Progenitor cell of endocrine pancreas (in vitro differentiated cells): ENCODE measurements at regions not wholly inside any gene's neighbourhood (a gene's known extent, or its start where the extent isn't known, plus 50 kb on each side); places are given as distances from the start of the nearest gene placed in this dataset.

Experiments used
- DNase-seq: peaks from one replicate; pipeline ENCODE4 v3.0.0; 2021; ENCODE audit warnings: low spot score; ENCODE audit not compliant: unreplicated experiment
- H3K27ac Mint-ChIP-seq: 2 replicates; pipeline ENCODE4 v1.8.0; 2021; ENCODE audit warnings: mild to moderate bottlenecking, moderate library complexity, mixed read lengths
- H3K27me3 Mint-ChIP-seq: 2 replicates; pipeline ENCODE4 v1.8.0; 2021; ENCODE audit warnings: mixed read lengths
- H3K36me3 Mint-ChIP-seq: 2 replicates; pipeline ENCODE4 v1.8.0; 2022; ENCODE audit warnings: mixed read lengths; ENCODE audit not compliant: insufficient read depth
- H3K4me1 Mint-ChIP-seq: 2 replicates; pipeline ENCODE4 v1.8.0; 2021; ENCODE audit warnings: low read depth, mixed read lengths
- H3K4me3 Mint-ChIP-seq: 2 replicates; pipeline ENCODE4 v1.8.0; 2021; ENCODE audit warnings: low read depth, mild to moderate bottlenecking, moderate library complexity, mixed read lengths
- H3K9me3 Mint-ChIP-seq: 2 replicates; pipeline ENCODE4 v1.8.0; 2021; ENCODE audit warnings: low read depth, mixed read lengths
- CTCF ChIP-seq: fragments of 200-600 bp; sonication (generic); IDR thresholded peaks from one replicate; pipeline ENCODE4 v1.5.0; 2021; ENCODE audit warnings: antibody characterized with exemption, mild to moderate bottlenecking; ENCODE audit not compliant: unreplicated experiment

- TF ChIP-seq CTCF, result no peak
- DNase-seq, result no peak
- H3K36me3 Mint-ChIP-seq, result no peaks in the 10 kb centered on the region
- H3K4me1 Mint-ChIP-seq, result peaks cover 52% of the 10 kb centered on the region
- no peak overlapping the region for H3K4me3 Mint-ChIP-seq
- no peaks in the 10 kb centered on the region for H3K27me3 Mint-ChIP-seq
- no peaks in the 10 kb centered on the region for H3K9me3 Mint-ChIP-seq
- peak overlapping the region; percentile 35 for H3K27ac Mint-ChIP-seq
These were observed 132.8 kb upstream of the DYNLRB2 start for GRCh38 chr16:80408014-80408413.

- no peaks in the 10 kb centered on the region for H3K36me3 Mint-ChIP-seq
- no peaks in the 10 kb centered on the region for H3K27me3 Mint-ChIP-seq
- no peaks in the 10 kb centered on the region for H3K9me3 Mint-ChIP-seq
- DNase-seq, result no peak
- H3K4me1 Mint-ChIP-seq, result peaks cover 52% of the 10 kb centered on the region
- H3K4me3 Mint-ChIP-seq, result no peak overlapping the region
- no peak for TF ChIP-seq CTCF
- peak overlapping the region; percentile 65 for H3K27ac Mint-ChIP-seq
These were observed 133.4 kb upstream of the DYNLRB2 start for GRCh38 chr16:80407265-80407987.

- DNase-seq, result no peak
- peak overlapping the region; percentile 70 for H3K27ac Mint-ChIP-seq
- H3K27me3 Mint-ChIP-seq, result no peaks in the 10 kb centered on the region
- TF ChIP-seq CTCF, result no peak
- H3K4me1 Mint-ChIP-seq, result peaks cover 53% of the 10 kb centered on the region
- H3K36me3 Mint-ChIP-seq, result no peaks in the 10 kb centered on the region
- no peak overlapping the region for H3K4me3 Mint-ChIP-seq
- H3K9me3 Mint-ChIP-seq, result no peaks in the 10 kb centered on the region
These were observed 135.9 kb upstream of the DYNLRB2 start for GRCh38 chr16:80404847-80405246.

GRCh38 chr16:80403894-80404293 lies 136.9 kb upstream of the DYNLRB2 start:
- Mint-ChIP-seq H3K36me3 (no peaks in the 10 kb centered on the region), H3K4me3 (no peak overlapping the region), H3K4me1 (peaks cover 53% of the 10 kb centered on the region), H3K9me3 (no peaks in the 10 kb centered on the region), H3K27ac (no peak overlapping the region), H3K27me3 (no peaks in the 10 kb centered on the region)
- no peak for TF ChIP-seq CTCF
- DNase-seq, result no peak

- no peaks in the 10 kb centered on the region for H3K36me3 Mint-ChIP-seq
- peaks cover 2% of the 10 kb centered on the region for H3K9me3 Mint-ChIP-seq
- peaks cover 6% of the 10 kb centered on the region for H3K4me1 Mint-ChIP-seq
- DNase-seq, result no peak
- no peak overlapping the region for H3K4me3 Mint-ChIP-seq
- H3K27me3 Mint-ChIP-seq, result peaks cover 7% of the 10 kb centered on the region
- TF ChIP-seq CTCF, result no peak
- peak overlapping the region; percentile 31 for H3K27ac Mint-ChIP-seq
These were observed 149.8 kb upstream of the DYNLRB2 start for GRCh38 chr16:80390871-80391489.
